ENCODE measurements at regions not wholly inside any gene's neighbourhood (a gene's known extent, or its start where the extent isn't known, plus 50 kb on each side); places are given as distances from the start of the nearest gene placed in this dataset.

DNA sequence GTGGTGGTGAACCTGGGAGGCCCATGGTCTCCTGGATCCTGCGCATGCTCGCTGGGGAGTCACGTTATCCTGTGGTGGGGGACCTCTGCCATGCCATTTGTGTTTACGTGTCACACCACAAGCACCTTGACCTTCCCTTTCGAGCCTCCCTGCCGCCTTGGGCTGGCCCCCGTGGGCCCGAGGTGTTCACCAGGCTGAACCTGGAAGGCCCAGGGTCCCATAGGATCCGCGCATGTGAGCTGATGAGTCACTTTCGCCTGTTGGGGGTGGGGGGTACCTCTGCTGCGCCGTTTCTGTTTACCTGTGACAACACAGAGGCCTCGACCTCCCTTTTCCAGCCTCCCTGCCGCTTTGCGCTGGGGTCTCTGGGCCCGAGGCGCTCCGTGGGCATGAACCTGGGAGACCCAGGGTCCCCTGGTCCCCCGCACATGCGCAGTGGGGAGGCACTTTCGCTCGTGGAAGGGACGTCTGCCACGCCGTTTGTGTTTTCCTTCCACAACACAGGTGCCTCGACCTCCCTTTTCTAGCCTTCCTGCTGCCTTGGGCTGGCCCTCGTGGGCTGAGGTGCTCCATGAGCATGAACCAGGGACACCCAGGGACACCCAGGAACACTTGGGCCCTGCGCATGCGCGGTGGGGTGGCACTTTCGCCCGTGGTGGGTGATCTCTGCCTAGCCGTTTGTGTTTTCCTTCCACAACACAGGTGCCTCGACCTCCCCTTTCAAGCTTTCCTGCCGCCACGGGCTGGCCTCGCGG is 334.1 kb downstream of the ALG10 start:
- ChIA-PET POLR2A (no interaction called here), CTCF (no interaction called here)
- DNase-seq (ENCODE audit: extremely low spot score): no peak
- TF ChIP-seq, protein P1, sequence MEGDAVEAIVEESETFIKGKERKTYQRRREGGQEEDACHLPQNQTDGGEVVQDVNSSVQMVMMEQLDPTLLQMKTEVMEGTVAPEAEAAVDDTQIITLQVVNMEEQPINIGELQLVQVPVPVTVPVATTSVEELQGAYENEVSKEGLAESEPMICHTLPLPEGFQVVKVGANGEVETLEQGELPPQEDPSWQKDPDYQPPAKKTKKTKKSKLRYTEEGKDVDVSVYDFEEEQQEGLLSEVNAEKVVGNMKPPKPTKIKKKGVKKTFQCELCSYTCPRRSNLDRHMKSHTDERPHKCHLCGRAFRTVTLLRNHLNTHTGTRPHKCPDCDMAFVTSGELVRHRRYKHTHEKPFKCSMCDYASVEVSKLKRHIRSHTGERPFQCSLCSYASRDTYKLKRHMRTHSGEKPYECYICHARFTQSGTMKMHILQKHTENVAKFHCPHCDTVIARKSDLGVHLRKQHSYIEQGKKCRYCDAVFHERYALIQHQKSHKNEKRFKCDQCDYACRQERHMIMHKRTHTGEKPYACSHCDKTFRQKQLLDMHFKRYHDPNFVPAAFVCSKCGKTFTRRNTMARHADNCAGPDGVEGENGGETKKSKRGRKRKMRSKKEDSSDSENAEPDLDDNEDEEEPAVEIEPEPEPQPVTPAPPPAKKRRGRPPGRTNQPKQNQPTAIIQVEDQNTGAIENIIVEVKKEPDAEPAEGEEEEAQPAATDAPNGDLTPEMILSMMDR (IDR thresholded peaks at IDR 0.05; ENCODE audit: control extremely low read depth, extremely low read depth, low read depth, missing control alignments): no peak

DNA sequence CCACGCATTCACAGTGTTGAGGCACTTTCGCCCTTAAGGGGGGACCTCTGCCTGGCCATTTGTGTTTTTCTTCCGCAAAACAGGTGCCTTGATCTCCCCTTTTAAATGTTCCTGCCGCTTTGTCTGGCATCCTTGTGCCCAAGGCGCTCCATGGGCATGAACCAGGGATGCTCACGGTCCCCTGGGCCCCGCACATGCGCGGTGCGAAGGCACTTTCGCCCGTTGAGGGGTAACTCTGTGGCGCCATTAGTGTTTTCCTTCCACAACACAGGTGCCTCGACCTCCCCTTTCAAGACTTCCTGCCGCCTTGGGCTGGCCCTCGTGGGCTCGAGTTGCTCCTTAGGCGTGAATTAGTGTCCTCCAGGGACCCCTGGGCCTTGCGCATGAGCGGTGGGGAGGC is 335.5 kb downstream of the ALG10 start:
- no peak for DNase-seq (ENCODE audit: extremely low spot score)
- TF ChIP-seq, protein P1 (IDR thresholded peaks at IDR 0.05; ENCODE audit: control extremely low read depth, extremely low read depth, low read depth, missing control alignments): no peak
- ChIA-PET POLR2A (no interaction called here), CTCF (no interaction called here)

DNA sequence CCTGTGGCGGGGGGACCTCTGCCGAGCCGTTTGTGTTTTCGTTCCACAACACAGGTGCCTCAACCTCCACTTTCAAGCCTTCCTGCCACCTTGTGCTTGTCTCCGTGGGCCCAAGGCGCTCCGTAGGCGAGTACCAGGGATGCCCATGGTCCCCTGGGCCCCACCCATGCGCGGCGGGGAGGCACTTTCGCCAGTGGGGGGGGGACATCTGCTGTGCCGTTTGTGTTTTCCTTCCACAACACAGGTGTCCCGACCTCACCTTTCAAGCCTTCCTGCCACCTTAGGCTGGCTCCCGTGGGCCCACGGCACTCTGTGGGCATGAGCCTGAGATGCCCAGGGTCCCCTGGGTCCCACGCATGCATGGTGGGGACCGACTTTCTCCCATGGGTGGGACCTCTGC is 335.9 kb downstream of the ALG10 start:
- ChIA-PET POLR2A (no interaction called here), CTCF (no interaction called here)
- TF ChIP-seq, protein P1 (IDR thresholded peaks at IDR 0.05; ENCODE audit: control extremely low read depth, extremely low read depth, low read depth, missing control alignments): no peak
- DNase-seq (ENCODE audit: extremely low spot score): no peak

DNA sequence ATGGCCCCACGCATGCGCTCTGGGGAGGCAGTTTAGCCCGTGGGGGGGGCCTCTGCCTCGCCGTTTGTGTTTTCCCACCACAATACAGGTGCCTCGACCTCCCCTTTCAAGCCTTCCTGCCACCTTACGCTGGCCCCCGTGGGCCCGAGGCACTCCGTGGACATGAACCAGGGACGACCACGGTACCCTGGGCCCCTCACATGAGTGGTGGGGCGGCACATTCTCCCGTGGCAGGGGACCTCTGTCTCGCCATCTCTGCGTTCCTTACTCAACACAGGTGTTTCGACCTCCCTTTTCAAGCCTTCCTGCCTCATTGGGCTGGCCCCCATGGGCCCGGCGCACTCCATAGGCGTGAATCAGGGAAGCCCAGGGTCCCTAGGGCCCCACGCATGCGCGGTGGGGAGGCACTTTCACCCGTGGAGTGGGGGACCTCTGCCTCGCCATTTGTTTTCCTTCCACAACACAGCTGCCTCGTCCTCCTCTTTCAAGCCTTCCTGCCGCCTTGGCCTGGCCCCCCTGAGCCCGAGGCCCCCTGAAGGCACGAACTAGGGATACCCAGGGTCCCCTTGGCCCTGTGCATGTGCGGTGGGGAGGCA is 339.5 kb downstream of the ALG10 start:
- TF ChIP-seq, protein P1 (IDR thresholded peaks at IDR 0.05; ENCODE audit: control extremely low read depth, extremely low read depth, low read depth, missing control alignments): no peak
- CTCF ChIA-PET: no interaction called here
- POLR2A ChIA-PET: no interaction called here
- DNase-seq (ENCODE audit: extremely low spot score): no peak

DNA sequence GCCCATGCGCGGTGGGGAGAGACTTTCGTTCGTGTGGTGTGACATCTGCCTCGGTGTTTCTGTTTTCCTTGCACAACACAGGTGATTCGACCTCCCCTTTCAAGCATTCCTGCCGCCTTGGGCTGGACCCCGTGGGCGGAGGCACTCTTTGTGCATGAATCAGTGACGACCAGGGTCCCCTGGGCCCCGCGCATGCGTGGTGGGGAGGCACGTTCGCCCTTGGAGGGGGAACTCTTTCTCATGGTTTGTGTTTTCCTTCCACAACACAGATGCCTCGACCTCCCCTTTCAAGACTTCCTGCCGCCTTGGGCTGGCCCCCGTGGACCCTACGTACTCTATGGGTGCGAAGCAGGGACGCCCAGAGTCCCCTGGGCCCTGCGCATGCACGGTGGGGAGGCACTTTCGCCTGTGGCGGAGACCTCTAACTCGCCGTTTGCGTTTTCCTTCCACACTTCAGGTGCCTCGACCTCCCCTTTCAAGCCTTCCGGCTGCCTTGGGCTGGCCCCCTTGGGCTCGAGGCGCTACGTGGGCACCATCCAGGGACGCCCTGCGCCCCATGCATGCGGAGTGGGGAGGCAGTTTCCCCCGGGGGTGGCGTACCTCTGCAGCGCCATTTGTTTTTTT is 340.9 kb downstream of the ALG10 start:
- TF ChIP-seq, protein P1 (IDR thresholded peaks at IDR 0.05; ENCODE audit: control extremely low read depth, extremely low read depth, low read depth, missing control alignments): no peak
- no peak for DNase-seq (ENCODE audit: extremely low spot score)
- POLR2A ChIA-PET: no interaction called here
- CTCF ChIA-PET: no interaction called here

DNA sequence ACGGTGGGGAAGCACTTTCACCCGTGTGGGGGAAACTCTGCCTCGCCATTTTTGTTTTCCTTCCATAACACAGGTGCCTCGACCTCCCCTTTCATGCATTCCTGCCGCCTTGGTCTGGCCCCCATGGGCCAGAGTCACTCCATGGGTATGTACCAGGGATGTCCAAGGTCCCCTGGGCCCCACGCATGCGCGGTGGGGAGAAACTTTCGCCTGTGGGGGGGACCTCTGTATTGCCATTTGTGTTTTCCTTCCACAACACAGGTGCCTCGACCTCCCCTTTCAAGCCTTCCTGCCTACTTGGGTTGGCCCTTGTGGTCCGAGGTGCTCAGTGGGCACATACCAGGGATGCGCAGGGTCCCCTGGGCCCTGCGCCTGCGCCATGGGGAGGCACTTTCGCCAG is 345.8 kb downstream of the ALG10 start:
- ChIA-PET CTCF (no interaction called here), POLR2A (no interaction called here)
- no peak for DNase-seq (ENCODE audit: extremely low spot score)
- TF ChIP-seq, protein P1 (IDR thresholded peaks at IDR 0.05; ENCODE audit: control extremely low read depth, extremely low read depth, low read depth, missing control alignments): no peak
